RCC 7860 (cell line): ENCODE measurements at regions not wholly inside any gene's neighbourhood (a gene's known extent, or its start where the extent isn't known, plus 50 kb on each side); places are given as distances from the start of the nearest gene placed in this dataset.

ENCODE experiments used
- DNase-seq: peaks from one replicate; pipeline ENCODE4 v3.0.0-alpha.2; 2015; ENCODE audit warnings: low spot score
- FAIRE-seq: peaks from 2 replicates; lab custom pipeline; 2012; peaks lifted over from hg19 to GRCh38; lab: Jason Lieb, UNC

DNA sequence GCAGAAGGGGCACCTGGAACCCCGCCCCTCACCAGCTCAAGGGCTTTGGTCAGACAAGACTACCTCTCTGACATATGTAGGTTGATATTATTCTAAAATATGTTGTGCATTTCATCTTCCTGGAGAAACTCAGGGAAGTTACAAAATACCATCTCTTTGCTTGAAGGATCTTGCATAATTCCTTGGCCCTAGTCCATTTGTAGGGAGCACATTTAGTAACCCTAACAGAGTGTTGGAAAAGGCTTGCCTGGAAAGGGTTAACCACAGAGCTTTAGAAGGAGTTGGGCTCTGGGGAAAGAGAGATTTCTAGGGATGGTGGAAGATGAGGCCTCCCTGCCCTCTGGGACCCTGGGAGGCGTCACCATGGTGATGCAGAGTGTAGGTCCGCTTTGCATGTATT lies 143.0 kb upstream of the SLC1A4 start:
- DNase-seq: no peak
- FAIRE-seq: no peak

DNA sequence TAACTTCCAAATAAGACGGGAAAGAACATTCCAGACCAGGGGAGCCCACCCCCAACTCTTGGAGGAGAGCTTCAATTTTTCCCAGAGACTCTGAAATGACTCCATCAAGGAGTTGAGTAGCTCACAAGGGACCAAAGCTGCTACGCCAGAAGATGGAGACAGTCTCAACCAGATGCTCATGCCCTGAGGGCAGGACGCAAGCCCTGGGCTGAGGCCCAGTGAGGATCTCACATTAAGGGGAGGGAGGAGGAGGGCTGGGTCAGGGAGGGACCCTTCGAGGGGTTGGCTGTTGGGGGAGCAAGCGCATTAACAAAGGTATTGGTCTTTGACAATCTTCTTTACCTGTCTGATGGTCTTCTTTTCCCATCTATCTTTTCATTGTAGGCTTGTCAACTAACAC lies 141.3 kb upstream of the SLC1A4 start:
- no peak for FAIRE-seq
- DNase-seq: no peak

DNA sequence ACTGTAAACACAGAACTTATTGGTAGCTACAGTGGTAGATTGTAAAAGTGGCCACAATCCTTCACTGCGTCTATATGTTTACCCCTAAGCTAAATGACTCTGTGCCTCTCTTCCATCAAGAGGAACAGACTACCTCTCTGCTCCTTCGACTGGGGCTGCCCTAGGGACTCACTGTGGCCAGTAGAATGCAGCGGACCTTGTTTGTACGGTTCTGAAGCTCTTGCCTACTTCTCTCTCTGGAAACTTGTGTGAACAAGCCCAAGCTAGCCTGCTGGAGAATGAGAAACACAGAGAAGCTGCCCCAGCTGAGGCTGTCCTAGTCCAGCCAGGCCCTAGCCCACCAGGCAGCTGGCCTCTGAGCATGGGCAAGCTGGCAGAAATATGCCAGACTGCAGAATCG lies 140.8 kb upstream of the SLC1A4 start:
- DNase-seq (no peak), FAIRE-seq (no peak)

DNA sequence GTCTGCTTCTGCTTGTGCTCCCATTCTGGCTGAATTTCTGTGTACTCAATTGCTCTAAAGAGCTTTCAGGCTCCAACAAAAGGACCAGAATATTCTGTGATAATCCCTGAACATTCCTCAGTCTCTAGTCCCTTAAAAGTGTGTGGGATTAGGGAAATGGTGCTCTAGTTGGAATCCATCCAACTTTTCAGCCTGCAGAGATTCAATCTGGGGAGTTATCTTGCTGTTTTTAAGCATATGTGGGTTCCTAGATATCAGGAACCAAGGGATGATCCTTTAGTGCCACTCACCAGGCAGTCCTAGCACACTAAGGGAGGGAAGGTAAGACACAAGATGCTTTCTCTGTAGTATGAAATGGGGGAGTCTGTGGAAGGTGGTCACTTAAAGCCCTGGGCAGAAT lies 140.3 kb upstream of the SLC1A4 start:
- DNase-seq (no peak), FAIRE-seq (no peak)

DNA sequence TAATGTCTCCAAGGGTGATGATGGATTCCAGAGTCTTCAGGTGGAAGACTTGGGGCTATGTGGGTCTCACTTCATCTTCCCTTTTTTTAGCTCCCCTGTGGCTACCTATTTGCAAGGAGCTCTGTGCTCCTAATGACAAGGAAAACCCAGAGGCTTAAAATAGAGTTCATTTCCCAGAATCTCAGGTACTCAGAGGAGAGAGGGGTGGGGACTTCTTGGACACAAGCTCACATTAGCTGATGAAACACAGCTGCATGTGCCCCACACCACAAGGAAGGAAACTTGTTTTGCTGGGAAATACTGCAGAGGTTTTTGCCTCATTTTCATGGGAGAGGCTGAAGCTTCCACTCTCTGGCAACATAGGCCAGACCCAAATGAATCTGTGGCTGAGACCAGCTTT lies 138.6 kb upstream of the SLC1A4 start:
- DNase-seq (no peak), FAIRE-seq (no peak)

DNA sequence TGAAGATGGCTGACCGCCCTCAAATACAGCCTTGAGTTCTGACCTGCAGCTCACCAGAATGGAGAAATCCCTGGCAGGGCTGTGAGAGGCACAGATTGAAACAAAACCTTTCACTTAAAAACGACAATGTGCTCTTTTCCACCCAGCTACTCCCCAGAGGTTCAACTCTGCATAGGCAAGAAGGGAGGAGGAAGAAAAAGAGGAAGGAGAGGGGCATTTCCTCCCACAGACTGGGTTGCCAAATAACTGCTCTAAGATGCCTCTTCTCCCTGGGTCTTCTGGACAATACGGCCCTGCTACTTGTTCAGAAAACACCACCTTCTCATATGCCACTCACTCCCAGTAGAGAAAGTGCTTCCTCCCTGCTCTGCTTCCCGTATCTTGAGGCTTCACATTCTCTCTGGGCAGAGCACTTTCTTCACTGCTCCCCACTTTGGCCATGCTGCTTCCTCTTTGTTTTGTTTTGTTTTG lies 136.4 kb upstream of the SLC1A4 start:
- DNase-seq (no peak), FAIRE-seq (no peak)

DNA sequence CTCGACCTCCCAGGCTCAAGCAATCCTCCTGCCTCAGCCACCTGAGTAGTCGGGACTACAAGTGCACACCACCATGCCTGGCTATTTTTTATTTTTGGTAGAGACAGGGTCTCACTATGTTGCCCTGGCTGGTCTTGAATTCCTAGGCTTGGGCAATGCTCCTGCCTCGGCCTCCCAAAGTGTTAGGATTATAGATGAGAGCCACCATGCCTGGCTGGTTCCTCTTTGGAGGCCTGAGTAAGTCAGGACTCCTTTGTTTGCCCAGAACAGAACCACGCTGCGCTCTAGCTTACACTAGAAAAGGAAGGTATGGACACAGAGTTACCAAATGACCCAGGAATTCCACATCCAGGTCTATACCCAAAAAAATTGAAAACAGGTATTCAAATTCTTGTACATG lies 135.9 kb upstream of the SLC1A4 start:
- FAIRE-seq (no peak), DNase-seq (no peak)

DNA sequence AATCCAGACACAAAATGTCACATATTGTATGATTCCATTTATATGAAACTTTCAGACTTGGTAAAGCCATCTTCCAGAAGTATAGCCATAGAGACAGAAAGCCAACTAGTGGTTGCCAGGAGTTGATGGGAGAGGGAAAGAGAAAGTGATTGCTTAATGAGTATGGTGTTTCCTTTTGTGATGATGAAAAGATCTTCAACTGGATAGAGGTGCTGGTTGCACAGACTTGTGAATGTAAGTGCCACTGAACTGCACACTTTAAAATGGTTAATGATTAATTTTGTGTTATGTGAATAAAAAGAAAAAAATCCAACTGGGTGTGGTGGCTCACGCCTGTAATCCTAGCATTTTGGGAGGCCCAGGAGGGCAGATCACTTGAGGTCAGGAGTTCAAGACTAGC lies 135.3 kb upstream of the SLC1A4 start:
- FAIRE-seq (no peak), DNase-seq (peak; percentile 34)

DNA sequence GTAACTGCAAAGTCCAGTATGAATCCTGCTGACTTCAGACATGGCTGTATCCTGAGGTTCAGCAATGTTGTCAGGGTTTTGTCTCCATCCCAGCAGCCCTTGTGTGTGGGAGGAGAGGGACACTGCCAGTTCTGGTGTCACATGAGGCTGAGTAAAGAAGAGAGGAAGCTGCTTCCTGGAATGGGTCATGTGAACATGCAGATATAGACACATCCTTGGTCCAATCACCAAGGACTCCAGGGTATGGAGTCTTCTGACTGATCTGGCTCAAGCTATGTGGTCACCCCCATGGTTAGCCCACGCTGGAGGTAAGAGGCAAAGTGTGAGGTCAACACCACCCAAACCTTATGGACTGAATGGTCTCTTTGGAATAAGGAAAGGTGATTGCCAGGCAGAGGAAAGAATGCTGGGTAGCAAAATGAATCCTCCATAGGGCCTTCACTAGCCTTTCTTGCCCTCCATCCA lies 134.4 kb upstream of the SLC1A4 start:
- DNase-seq (peak; percentile 52), FAIRE-seq (no peak)

DNA sequence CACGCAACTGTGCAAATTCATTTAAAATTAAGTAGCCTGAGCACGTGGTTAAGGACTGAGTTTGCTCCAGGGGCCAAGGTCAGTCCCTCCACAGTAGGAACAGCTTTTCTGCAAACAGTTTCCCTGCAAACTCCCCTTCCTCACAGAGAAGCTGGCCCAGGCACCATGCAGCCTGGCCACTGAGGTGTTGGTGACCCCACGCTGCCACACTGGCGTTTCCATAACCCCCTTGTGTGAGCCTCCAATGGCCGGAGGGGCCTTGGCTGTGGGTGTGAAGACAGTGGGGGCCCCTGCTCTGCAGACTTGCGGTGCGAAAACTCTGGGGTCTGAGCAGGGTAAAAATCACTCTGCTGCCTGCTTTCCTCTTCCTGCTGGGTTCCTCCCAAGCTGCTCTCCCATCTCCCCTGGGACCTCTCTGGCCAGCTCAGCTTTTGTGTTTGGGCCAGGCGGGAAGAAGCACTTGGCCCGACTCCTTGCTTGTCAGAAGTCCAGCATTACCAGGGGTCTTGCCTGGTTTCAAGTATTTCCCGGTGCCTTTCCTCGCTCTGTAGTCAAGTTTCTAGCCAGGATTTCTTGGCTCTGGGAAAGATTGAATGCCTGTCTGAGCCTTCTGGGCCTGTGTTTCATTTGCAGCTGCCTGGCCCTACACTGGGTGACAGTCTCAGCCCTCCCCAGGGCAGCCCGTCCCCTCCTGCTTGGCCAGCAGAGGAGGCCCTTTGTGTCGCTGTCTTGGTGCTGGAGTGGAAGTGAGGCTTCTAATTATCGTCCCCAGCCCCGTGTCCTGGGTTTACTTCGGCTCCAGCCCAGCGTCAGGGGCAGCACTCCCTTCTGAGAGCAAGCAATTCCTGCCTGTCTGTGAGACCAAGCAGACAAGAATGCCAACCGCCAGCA lies 131.4 kb upstream of the SLC1A4 start:
- FAIRE-seq (no peak), DNase-seq (no peak)

DNA sequence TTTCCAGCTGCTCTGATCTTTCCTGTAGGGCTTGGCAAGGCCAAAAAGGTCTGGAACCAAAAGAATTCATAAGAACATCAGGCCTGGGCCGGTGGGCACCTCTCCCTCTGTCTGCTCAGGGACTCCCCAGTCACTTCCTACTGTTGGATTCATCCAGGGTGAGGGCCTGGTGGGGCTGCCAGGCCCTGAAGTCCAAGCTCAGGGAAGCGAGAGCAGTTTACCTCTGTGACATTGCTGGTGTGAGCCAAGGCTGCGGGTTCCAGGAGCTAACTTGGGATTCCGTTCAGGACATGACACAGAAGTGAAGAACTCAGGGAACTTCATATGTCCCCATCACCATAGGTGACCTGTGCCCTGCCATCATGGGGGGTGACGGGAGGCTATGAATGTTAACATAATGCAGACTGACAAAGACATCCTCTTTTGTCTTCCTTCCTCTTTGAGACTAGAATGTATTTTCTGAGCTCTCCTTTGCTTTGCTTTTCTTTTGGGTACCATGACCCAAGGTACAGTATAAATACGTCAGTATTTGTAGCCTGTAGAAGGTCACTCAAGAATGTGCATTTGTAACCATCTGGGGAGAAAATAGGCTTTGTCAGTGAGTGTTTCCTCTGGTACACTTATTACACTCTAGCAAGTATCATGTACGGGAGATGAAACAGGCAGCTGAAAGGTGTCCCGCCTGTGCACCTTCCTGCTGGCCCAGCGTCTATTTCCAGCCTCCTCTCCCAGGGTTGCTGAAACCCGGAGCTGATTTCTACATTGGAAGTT lies 130.5 kb upstream of the SLC1A4 start:
- FAIRE-seq (no peak), DNase-seq (peak; percentile 10)

DNA sequence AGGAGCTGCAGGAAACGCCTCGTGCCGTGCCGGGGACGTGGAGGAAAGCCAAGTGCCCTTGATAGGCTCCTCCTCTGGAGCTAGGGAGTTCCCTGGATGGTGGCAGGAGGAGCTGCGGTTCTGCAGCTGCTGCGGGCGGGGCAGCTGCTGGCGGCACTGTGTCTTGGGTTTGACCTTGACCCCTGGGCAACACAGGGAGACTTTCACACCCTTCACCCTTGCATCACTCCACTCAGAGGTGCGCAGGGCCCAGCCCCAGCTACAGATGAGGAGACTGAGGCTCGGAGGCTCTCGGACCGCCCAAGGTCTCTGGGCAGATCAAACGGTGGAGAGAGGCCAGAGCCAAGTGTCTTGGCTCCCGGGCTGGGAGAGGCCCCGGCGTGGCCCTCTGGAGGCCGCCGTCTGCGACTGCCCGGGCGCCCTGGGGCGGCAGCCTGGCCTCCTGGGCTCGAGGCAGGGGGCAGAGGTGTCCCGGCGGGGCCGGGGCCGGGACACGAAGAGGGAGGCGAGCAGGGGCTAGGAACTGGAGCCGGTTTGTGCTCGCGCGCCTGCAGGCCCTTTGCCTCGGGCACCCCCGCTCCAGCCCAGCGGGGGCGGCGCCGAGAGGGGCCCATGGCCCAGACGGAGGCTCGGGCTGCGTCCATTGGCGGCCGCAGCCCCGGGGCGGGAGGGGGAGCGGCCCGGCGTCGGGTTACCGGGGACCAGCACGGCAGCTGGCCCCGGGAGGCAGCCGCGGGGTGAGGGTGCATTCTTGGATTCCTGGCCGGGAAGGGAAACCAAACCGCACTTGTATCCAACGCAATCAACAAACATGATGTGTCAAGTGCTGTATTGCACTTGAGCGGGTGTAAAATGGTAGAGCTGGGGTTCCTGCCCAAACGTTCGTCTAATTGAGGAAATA lies 129.6 kb upstream of the SLC1A4 start:
- FAIRE-seq (peak; percentile 71), DNase-seq (peak; percentile 89)

DNA sequence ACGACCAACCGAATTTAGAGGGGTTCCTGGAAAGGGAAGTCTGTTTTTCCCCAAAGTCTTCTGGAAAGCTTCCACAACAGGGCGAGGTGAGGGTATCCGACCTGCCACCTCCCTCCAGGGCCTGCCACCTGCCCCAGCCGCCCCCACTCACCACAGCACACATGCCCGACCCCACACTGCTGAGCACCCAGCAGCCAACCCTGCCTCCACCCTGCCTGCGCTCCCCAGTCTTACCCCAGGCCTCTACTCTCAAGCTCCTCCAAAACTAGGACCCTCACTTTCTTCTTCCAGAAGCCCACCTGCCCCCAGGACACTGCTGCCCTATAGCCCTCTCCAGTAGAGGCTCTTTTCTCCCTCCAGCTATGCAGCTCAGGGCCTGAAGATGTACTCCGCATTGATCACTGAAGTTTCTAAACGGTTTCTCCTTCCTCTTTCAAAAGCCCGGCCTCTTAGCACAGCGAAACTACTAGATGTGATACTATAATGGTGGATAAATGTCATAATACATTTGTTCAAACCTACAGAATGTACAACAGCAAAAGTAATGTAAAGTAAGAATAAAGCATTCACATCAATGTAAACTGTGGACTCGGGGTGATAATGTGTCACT lies 128.8 kb upstream of the SLC1A4 start:
- DNase-seq (no peak), FAIRE-seq (no peak)

DNA sequence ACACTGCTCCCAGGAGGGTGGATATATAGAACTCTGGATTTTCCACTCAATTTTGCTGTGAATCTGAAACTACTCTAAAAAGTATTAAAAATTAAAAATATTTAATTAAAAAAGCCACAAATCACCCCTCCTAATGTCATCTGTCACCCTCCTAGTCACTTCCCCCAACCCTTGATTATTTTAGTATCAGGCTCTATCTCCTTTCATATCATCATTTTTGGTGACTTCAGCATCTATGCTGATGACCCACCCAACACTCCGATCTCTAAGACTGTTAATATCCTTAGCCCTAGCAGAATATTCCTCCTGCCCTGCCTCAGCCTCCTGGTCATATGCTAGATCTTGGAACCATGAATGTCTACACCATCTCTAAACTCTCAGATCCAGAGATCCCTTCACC lies 128.3 kb upstream of the SLC1A4 start:
- FAIRE-seq (no peak), DNase-seq (no peak)

DNA sequence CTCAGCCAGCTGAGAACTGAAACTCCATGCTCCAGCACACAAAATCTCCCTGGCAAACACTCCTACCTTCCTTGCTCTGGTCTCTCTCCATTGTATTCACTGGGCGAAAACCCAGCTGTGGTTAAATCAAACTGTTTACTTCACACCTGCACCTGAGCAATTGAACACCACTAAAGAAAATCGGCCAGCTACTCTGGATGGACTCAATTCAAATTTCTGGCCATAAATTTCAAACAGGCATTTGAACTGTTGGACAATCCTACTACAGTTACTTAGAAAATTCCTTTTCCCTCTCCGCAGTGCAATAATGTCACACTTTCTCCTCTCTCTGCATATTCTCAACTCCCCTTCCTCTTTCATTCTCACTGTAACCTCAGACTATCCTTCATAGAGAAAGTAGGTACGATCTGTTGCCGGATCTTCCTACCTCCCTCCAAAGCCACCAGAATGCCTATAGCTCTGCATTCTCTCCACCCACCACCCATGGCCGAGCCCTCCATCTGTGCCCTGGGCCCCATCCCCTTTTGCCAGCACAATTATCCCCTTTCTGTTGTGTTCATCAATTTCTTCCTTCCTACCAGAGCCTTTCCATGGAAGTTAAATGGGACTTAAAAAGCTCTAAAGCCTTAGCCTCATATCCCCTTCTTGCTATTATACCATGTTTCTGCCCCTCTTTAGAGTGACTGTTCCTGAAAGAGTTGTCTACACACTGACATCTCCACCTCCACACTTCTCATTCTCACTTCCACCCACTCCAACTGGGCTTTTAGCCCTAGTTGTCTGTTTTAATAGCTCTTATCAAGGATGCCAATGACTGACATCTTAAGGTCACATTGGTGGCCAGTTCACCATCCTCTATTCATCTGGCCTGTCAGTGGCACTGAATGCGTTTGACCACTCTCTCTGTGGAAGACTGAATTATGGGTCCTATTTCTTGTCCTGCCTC lies 127.5 kb upstream of the SLC1A4 start:
- no peak for DNase-seq
- no peak for FAIRE-seq

DNA sequence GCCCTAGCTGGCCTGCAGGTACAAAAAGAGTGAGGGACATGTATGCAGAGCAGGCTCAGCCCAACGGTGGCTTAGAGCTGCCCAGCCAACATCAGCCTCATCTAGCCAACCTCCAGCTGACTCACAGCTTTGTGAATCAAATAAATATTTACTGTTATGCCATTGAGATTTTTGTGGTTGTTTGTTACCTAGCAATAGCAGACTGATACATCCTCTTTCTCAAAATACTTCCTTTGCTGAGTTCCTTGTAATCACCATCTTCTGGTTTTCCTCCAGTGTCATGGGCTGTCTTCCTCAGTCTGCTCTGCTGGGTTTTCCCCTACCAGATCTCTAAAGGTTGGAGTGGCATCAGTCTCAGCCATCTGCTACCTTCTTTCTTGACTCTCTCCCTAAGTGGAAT lies 126.6 kb upstream of the SLC1A4 start:
- DNase-seq (peak; percentile 16), FAIRE-seq (no peak)

DNA sequence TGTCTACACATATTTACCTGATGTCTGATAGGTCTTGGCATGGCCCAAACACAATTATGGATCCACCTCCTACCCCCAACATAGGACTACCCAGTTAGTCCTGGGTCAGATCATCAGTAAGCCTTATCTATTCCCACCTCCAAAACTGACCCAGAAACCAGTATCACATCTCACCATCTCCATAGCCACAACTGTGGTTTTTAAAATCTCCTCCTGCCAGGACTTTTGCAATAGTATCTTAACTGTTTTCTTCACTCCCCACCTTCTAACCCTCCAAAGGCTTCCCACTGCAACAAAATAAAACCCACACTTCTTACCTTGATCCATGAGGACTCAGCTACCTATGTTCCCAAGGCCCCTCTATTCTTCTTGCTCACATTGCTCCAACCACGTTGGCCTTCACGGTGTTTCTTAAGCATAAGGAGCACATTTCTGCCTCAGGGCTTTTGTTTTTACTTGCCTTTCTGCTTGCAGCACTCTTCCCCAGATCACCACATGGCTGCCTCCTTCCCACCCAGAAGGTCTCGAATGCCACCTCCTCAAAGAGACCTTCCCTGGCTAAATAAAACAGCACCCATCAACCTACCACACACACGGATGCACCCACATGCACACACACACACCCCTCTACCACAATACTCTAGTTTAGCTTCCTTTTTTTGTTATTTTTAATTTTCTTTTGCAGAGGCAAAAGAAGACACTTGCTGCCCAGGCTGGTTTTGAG lies 125.9 kb upstream of the SLC1A4 start:
- FAIRE-seq: no peak
- no peak for DNase-seq

DNA sequence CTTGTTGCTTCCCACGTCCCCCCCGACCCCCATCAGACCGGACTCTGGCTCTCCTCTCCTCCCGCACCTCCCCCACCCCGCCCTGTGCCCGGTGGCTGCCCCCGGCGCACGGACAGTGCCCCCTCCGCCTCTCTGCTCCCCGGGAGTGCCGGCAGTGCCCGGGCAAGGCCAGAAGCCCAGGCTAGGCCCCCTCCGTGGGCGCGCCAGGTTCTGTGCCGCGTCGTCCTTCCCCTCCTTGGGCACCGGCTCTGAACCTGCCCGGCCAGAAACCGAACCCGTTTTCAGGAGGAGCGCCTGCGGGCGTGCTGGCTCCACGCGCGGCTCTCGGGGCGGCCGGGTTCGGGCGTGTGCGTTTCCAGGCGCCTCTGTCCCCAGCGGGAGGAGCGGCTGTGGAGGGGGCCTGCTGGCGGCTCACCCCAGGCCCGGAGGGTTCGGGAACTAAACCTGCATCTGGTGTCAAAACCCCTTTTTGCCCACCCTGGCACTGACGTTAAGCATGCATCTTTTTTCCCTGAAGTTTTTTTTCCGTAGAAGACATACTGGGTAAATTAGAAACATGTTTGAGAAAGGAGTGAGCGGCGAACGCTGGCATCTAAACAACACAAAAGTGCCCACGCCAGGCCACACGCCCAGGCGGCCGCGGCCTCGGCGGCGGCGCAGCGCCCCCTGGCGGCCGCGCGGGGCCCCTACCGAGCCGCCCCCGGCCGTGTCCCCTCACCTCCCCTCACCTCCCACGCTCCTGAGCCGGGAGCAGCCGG lies 123.9 kb upstream of the SLC1A4 start:
- DNase-seq (no peak), FAIRE-seq (no peak)
